ENCODE measurements at regions not wholly inside any gene's neighbourhood (a gene's known extent, or its start where the extent isn't known, plus 50 kb on each side); places are given as distances from the start of the nearest gene placed in this dataset.

DNA sequence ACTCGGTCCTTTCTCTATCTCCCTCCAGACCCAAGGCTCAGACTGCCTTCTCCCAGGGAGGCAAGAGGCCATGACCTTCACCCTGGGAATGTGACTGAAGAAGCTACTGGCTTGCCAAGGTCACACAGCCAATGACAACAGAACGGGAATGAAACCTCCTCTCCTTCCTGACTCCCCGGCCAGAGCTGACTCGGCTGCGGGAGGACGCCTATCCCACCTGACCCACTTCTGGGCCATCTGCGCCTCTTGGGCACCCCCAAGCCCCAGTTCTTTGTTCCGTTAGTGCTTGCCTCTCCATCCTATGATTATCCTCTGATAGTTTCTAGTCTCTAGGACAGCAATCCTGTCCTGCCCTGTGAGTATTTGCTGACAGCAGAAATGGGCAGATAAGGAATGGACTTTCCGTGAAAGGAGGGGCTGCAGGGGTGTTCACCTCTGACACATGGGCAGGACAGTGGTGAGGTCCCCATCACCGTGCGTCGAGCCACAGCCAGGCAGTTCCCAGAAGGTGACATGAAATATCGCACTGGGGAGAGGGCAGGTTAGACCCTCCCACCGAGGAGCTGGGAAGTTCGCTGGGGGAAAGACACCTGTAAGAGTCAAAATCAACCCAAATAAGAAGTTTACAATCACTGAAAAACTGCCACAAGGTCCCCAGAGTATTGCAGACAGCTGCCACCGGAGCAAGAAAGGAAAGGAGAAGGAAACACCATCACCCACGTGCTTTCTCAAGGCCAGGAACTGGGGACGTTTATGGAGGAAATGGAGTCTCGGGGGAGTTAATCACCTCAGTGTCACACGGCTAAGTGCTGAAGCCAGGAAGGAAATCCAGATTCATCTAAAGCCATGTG, 63.0 kb downstream of the INSIG1 start:
- DNase-seq (ENCODE audit: low read depth in 2 of 2), result no peak

DNA sequence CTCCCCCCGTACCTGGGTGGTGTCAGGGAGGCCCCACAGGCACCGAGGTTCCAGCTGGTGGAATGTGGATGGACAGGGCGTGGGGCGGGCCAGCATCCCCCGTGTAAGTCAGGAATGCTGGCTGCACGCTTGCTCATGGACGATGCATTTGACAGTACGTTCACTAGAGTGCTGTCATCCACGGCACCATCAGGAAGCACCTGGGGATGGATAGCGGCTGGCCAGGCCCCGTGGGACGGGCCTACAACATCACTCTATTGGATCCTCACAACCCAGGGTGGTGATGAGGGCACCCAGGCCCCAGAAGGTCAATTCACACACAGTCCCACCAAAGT, 63.6 kb downstream of the INSIG1 start:
- DNase-seq (ENCODE audit: low read depth in 2 of 2), result no peak

DNA sequence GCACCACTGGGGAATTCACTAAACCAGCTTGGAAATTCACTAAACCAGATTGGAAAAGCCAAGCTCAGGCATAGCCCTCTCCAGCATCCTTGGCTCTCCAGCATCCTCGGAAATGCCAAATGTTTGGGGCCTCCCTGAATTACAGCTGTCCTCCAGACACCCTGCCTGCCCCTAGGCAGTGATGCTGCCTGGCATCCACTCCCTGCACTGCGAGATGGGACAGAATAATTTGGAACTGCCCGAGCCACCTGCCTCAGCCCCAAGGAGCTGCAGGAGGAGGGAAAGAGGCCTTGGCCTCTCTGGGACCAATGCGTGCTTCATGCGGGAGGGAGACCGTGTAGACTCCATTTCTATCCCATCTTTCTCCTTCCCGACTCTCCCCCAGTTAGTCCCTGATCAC, 64.3 kb downstream of the INSIG1 start:
- no peak for DNase-seq (ENCODE audit: low read depth in 2 of 2)

DNA sequence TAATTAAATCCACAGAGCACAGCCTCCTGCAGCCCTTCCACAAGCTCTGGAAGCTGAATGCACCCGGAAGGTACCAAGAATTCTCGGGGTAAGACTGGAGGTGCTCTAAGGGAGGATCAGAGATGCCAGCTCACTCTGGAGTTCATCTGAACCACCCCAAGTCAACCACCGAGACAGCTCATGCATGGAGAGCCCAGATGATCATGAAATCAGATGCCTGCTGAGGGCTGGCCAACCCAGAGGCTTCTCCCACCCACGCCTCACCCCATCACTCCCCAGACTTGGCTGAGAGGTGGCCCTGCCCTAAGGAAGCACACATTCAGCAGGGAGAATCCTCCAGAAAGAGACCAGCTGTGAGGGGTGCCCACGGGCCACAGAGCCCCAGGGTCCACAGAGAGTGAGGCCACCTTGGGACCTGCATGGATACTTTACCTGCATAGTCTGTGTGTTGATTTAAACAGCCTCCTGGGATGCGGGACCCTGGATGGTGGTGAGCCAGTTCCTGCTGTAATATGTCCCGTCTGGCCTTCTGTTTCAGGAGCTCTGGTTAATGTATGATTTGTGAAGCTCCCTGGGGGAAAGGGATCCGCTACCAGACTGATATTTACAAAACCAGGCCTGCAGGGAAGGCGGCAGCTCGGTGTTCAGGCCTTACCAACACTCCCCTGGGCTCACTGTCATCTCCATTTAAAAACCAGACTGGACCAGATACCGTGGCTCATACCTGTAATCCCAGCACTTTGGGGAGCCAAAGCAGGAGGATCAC, 64.9 kb downstream of the INSIG1 start:
- no peak for DNase-seq (ENCODE audit: low read depth in 2 of 2)

DNA sequence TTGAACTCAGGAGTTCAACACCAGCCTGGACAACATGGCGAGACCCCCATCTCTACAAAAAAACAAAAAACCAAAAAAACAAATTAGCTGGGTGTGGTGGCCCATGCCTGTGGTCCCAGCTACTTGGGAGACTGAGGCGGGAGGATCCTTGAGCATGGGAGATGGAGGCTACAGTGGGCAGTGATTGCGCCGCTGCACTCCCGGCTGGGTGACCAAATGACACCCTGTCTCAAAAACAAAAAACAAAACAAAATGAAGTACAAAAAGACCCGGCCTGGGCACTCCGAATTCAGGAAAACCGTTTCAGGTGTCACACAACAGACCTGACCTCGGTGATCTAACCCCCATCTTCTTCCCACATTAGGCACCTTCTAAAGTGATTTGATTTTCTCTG, 65.5 kb downstream of the INSIG1 start:
- no peak for DNase-seq (ENCODE audit: low read depth in 2 of 2)

DNA sequence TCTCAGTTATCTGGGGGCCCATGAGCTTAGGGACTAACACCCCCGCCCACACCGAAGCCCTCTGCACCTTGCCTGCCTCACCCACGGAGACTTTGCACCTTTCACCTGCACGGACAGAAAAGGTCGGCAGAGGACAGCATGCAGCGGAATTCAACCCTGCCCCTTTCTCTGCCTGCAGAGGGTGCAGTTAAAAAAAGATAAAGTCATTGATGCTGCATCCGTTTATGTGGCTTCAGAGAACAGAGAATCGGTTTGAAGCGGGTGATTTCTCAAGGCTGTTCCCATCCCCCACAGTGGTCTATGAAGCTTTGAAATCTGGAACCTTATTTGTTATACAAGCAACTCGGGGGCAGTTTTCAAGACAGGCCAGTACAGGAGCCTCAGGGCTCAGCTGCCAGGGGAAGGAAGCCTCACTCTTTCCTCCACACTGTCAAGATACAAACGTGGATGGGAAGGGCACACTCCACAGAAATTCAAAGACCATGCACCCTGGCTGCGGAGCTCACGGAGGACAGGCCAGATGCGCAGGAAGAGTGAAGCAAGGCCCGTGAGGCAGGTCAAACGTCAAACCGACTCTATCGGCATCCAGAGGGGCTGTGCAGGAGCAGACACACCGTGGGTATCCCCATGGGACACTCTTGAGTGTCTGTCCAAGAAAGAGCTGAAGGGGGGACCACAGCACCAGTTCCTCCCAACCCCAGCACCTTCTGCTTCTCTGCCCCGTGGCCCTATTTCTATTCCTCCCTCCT, 66.3 kb downstream of the INSIG1 start:
- DNase-seq (ENCODE audit: low read depth in 2 of 2), result no peak

DNA sequence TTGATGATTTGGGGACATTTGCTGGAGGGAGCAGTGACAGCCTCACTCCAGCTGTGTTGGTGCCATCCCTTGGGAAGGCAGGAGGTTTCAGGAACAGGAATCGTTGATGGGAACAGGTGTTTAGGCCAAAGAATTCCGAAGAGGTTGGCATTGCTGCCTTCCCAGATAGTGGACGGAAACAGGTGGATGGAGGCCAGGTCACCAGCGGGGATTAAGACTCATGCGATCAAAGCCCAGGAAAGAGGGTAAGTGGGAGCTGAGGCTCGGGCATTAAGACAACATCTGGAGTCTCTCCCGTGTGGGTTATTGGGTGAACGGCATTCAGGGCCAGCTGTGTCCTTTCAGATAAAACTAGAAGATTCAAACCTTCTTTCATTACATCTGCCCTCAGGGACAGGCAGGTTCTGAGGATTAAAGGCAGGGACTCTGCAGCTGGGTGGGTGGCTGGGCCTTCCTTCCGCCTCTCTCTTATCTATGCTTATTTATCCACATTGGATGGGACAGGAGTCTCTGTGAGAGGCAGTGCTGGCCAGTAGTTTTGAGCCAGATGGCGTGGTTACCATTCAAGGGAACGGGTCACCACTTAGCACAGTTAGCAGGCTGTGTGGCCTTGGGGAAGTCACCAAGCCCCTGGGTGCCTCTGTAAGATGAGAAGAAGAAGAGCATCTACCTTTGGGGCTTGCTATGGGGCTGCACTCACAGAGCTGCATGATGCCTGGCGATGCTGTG, 67.6 kb downstream of the INSIG1 start:
- DNase-seq (ENCODE audit: low read depth in 2 of 2), result no peak

DNA sequence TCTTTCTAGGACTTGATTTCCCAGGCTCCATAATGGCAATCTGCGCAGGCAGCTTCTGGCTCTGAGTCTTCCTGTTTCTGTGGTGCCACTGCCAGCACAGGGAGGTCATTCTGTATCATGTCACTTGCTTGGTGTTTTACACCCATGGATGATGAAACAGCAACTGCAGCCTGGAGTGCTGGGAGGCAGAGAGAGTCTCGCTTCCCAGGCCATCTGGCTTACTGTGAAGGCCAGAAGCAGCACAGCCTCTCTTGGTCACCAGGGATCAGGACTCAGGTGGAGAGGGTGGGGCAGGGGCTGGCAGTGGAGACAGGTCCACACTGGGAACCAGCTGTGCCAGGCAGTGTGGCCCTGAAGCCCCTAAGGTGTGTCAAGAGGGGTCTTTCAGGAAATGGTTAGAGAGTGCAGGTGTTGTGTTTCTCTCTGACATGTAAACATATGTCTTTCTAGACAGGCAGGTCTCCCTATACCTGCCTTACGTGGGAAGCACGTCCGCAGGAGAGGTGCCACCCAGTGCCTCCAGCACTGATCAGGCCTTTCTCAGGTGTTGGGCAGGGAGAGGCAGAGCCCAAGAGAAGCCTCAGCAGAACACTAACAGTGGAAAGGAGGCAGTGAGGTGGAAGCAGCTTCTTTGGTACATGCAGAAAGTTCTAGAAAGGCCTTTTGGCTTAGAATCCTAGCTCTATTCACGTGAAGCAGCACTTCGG, 71.4 kb downstream of the INSIG1 start:
- no peak for DNase-seq (ENCODE audit: low read depth in 2 of 2)

DNA sequence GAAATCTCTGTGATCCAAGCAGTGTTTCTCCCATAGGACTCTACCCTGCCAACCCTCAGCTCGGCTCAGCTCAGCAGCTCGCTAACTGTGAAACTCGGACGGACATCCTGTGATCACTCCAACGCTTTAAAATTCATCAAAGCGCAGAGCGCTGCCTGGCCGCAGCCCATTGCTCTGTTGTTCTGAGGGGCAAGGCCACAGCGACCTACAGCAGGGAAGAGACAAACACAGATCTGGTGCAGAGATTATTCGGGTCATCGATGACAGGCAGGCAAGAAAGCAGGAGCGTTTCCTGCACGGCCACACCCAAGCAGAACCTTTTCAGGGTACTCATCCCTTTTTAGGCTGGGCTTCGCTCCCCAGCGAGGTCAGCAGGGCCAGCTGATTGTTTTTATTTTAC, 72.1 kb downstream of the INSIG1 start:
- DNase-seq (ENCODE audit: low read depth in 2 of 2), result no peak

DNA sequence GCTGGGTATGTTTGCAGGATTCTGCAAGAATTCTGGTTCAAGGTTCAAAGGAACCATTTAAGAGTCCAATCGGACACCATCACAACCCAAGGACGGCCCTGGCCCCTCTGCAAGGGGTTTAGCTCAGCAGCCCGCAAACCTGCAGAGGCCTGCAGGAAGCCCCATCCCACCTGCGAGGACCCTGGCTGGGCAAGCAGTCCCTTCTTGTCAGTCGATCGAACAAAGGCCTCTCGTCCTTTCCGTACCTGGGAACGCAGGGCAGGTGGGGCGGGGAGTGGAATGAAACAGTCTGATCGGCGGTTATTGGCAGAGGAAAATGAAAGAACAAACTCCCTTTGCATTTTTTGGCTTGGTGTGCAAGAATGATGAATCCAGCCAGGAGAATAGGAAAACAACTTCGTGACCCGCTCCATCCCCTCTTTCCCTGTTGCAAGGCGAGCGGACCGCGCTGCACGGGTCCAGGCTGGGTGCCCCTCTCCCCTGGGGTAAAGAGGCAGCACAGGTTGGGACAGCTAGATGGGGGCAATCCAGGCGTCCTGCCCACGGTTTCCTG, 73.7 kb downstream of the INSIG1 start:
- DNase-seq (ENCODE audit: low read depth in 2 of 2), result no peak

DNA sequence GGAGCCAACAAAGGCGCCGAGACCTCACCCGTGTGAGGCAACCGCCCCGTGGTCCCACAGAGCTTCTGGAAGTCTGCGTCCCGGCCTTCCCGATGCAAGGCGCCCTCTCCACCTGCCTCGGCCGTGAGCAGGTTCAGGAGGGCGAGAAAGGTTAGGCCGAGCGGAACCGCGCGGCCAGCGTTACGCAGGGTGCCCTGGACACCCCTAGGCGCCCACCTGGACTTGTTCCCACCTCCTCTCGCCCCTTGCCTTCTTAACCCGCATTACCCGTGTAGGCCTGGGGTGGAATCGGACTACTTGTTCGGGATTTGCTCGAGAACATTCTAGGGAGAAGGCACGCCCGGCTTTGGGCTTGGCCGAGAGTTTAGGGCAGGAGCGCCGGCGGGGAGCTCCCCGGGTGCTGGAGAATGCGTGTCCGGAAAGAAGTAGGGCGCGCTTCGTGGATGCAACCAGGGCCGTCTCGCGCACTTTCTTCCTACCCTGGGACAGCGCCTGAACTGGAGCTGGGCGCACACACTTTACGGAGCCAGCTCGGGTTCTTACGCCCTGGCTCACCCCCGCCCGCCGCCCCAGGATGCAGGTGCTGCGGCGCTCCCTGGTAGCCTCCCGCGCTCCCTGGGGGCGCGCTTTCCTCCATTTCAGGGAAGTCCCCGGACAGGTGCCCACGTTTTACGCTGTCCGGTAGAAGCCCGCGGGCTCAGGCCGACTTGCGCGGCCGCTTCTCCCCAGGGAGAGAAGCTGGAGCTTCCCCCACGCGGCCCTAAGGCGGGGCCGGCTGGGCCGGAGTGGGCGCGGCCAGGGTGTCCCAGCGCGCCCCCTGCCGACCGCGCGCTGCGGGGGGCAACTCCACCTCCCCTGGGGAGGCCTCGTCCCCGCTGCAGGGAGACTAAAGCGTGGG, 74.5 kb downstream of the INSIG1 start:
- DNase-seq (ENCODE audit: low read depth in 2 of 2), result no peak

DNA sequence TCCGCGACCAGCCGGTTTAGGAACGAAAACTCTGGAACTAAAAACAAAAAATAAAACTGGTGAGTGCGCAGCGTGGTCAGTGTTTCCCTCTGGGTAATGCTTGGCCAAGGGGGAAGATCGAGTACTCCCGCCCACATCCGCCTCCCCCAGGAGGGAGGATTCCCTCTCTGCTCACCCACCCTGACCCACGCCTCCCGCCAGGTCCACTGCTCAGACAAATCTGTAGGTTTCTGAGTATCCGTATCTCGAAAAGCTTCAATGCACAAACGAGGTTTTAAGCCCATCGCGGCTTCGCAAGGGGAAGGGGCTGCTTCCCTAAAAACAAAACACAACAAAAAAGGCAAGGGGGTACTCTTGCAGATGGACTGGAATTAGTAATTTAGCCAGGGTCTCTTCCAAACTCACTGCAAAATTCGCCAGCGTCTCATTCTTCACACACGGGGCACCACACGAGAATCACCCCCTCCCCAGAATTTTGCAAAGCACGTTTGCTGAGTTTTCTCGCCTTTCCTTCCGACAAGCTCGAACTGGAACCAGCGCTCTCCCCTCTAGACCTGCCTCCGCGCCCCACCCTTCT, 75.2 kb downstream of the INSIG1 start:
- no peak for DNase-seq (ENCODE audit: low read depth in 2 of 2)

DNA sequence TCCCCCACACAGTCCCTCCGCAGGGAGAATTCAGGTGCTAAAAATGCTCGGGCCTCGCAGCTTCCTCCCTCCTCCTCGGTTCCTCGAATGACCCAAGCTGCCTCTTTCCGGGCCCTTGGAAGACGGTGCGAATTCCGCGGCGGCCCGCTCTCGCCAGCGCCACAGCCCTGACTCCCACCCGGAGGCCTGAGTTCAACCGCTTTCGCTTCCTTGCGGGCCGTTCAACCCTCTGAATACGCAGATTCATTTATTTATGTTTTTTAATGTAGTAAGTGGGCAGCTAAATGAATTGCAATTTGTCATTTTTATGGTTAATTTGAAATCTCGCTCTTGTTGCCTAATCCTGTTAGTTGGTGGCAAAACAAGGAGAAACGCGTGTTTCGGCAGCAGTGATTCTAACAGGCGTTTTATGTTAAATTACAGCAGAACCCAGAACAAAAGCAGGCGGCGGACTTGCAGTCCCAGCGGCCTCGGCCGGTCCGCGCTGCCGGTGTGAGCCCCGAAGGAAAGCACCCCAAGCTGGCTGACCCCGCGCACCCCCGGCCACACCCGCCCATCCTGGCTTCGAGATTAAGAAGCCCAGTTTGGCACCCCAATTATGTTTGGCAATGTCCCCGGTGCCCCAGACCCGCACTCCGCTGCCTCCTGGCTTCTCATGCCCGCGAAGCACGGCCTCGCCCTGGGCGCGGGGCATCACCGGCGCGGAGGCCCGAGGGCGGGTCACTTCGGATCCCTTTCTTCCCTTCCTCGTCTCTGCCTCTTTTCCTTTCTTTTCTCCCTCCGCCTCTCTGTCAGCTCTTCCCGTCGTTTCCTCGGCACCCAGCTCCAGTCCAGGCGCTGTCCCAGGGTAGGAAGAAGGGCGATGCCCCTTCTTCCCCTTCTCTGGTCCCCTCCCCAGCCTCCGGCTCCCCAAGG, 75.9 kb downstream of the INSIG1 start:
- no peak for DNase-seq (ENCODE audit: low read depth in 2 of 2)

DNA sequence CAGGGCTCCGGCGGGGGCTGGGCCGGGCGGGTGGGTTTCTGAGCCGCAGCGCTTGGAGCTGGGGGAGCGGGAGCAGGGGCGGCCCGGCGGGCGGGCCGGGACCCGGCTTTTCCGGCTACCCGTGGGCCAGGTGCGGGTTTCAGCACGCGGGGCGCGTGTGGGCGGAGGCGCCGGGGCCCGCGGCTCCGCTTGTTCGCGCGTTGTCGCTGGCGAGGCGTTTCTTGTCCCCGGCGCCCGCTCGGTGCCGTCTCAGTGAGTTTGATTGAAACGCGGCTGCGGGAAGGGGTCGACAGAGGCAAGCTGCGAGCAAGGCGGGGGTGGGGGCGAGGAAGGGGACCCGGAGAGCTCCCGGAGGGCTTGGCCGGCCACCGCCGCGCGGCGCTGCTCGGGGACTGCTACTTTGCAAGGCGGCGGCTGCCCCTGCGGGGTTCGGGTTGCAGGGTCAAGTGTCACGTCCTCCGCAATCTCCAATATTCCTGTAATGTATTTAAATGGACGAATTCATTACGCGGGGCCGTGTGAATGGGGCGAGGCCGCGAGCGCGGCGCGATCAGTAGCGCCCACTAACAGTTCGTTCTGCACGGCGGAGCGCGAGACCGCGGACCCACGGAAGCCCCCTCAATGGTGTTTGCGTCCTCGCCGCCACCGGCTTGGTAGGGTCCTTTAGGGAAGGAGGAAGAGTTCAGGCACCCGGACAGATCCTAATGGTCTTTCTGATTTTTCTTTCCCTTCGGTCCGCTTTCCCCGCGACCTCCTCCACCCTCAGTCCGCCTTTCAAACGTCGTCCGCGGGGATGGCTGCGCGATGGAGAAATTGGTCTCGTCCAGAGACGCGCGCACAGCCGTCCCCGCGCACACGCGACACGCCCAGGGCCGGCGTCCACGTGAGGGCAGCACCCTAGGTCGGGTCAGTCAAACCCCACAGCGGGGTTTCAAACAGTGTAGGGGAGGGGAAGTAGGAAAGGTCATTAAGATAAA, 76.9 kb downstream of the INSIG1 start:
- DNase-seq (ENCODE audit: low read depth in 2 of 2), result no peak

DNA sequence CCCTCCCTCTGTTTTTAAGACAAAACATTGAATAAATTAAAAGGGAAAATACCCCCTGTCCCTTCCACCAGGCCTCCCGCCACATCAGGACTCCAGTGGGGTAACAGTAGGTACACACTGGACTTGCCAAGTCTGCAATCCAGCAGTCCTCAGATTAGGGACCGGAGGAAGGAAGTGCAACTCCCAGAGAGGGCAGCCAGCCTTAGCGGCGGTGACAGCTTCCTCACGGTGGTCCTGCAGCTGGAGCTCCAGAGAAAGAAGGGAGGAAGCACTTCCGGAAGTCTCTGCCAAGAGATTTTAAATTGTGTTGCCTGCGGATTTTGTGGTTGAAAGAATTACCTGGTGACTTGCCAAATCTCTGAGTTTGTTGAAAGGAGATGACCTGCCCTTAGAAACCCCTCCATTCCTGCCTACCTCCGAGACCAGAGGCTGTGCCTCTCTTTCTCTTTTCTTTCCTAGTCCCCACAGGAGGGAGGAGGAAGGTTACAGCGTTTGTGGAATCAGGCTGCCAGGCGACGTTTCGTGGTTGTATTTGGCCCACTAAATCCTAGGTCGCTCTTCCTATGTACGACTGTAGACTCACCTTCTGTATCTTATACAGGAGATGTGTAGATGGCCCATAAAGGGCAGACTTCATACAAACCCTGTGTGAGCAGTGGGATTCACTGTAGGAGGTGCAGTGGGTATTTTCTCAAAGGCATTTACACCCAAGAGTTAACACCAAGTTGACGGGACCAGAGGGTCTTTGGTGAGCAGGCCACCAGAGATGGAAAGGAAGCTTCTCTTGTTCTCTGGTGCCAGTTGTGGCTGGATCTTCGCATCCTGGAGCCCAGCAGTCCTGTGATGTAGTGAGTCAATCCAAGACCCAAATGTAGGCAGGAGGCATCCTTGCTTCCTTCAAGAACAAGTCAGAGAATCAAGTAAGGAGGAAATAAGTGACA, 77.9 kb downstream of the INSIG1 start:
- no peak for DNase-seq (ENCODE audit: low read depth in 2 of 2)
